ENCODE measurements at regions not wholly inside any gene's neighbourhood (a gene's known extent, or its start where the extent isn't known, plus 50 kb on each side); places are given as distances from the start of the nearest gene placed in this dataset.

DNA sequence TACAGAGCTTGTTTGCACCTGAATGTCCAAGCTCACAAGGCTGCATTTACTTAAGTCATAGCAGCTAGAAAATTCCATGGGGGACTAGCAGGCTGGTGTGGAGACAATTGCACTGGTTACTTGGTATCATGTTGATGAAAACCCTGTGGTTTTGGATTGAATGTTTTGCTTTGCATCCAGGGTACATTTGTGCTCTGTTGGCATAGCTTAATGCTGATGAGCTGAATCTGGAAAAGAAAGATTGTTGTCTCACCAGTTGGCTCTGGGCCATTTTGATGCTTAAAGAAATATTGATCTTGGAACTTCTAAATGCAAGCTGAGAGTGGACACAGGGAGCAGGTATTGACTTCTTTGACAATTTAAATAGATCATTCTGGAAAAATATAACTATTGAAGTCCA lies 122.5 kb upstream of the MBL2 start:
- Histone ChIP-seq H3K36me3 (ENCODE audit: insufficient read depth) (no peaks in the 10 kb centered on the region), H3K79me2 (ENCODE audit: insufficient read depth, low read depth) (no peaks in the 10 kb centered on the region), H3K27me3 (ENCODE audit: insufficient read depth, low read depth) (no peaks in the 10 kb centered on the region), H3K4me3 (IDR thresholded peaks at IDR 0.05; ENCODE audit: insufficient read depth, low read depth, low read length) (no peak overlapping the region), H3K9ac (no peak overlapping the region), H2AFZ (ENCODE audit: low read depth) (no peak overlapping the region), H3K4me2 (no peak overlapping the region), H3K27ac (no peak overlapping the region), H4K20me1 (ENCODE audit: insufficient read depth) (no peaks in the 10 kb centered on the region), H3K4me1 (ENCODE audit: low read depth, poor library complexity, severe bottlenecking) (peaks cover 7% of the 10 kb centered on the region)
- TF ChIP-seq, protein P1, sequence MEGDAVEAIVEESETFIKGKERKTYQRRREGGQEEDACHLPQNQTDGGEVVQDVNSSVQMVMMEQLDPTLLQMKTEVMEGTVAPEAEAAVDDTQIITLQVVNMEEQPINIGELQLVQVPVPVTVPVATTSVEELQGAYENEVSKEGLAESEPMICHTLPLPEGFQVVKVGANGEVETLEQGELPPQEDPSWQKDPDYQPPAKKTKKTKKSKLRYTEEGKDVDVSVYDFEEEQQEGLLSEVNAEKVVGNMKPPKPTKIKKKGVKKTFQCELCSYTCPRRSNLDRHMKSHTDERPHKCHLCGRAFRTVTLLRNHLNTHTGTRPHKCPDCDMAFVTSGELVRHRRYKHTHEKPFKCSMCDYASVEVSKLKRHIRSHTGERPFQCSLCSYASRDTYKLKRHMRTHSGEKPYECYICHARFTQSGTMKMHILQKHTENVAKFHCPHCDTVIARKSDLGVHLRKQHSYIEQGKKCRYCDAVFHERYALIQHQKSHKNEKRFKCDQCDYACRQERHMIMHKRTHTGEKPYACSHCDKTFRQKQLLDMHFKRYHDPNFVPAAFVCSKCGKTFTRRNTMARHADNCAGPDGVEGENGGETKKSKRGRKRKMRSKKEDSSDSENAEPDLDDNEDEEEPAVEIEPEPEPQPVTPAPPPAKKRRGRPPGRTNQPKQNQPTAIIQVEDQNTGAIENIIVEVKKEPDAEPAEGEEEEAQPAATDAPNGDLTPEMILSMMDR (conservative IDR thresholded peaks at IDR 0.05; ENCODE audit: low read depth, low read length) = no peak

DNA sequence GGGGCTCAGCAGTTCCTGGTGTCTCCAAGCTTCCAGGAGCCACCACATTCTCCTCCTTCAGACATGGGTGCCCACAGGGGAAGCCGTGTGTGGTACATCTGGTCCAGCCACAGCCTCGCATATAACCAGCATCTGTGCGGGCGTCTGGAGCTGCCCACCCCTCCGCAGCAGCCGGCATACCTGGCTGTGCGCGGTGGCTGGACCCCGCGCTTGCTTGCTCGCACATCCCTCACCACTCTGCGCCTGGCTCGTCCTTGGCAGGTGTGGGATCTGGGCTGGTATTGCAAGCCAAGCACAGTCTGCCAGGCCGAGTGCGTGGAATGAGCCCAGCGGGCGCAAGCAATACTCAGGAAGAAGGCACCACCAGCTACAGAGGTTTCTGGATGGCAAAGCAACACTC lies 117.7 kb upstream of the MBL2 start:
- H3K27ac ChIP-seq = no peak overlapping the region
- TF ChIP-seq, protein P1 (conservative IDR thresholded peaks at IDR 0.05; ENCODE audit: low read depth, low read length) = no peak
- H2AFZ ChIP-seq (ENCODE audit: low read depth) = no peak overlapping the region
- H3K9ac ChIP-seq = no peak overlapping the region
- no peak overlapping the region for H3K4me3 ChIP-seq (IDR thresholded peaks at IDR 0.05; ENCODE audit: insufficient read depth, low read depth, low read length)
- H3K4me1 ChIP-seq (ENCODE audit: low read depth, poor library complexity, severe bottlenecking) = no peaks in the 10 kb centered on the region
- H3K36me3 ChIP-seq (ENCODE audit: insufficient read depth) = no peaks in the 10 kb centered on the region
- H4K20me1 ChIP-seq (ENCODE audit: insufficient read depth) = no peaks in the 10 kb centered on the region
- no peak overlapping the region for H3K4me2 ChIP-seq
- no peaks in the 10 kb centered on the region for H3K79me2 ChIP-seq (ENCODE audit: insufficient read depth, low read depth)
- no peaks in the 10 kb centered on the region for H3K27me3 ChIP-seq (ENCODE audit: insufficient read depth, low read depth)

DNA sequence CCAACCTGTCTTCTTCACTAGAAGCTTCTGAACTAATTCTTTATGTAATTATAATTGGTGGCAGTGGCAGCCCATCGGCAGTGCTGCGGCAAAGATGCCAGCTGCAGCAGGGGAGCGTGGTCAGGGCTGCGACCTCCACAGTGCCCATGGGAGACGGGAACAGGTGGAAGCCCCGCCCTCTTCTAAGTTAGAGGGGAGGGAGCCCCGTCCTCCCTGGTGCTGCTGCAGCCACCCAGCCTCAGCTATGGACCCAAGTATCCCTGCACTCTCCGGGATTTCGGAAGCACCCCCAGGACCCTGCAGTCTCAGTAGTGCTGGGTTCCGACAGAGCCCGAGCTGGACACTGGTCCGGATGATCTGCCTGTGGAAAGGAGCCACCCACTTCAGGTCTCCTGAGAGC lies 117.0 kb upstream of the MBL2 start:
- no peak overlapping the region for H3K4me3 ChIP-seq (IDR thresholded peaks at IDR 0.05; ENCODE audit: insufficient read depth, low read depth, low read length)
- TF ChIP-seq, protein P1 (conservative IDR thresholded peaks at IDR 0.05; ENCODE audit: low read depth, low read length) = no peak
- no peaks in the 10 kb centered on the region for H3K4me1 ChIP-seq (ENCODE audit: low read depth, poor library complexity, severe bottlenecking)
- H3K79me2 ChIP-seq (ENCODE audit: insufficient read depth, low read depth) = no peaks in the 10 kb centered on the region
- H3K27me3 ChIP-seq (ENCODE audit: insufficient read depth, low read depth) = no peaks in the 10 kb centered on the region
- no peak overlapping the region for H3K4me2 ChIP-seq
- no peaks in the 10 kb centered on the region for H3K36me3 ChIP-seq (ENCODE audit: insufficient read depth)
- H2AFZ ChIP-seq (ENCODE audit: low read depth) = no peak overlapping the region
- H3K27ac ChIP-seq = no peak overlapping the region
- no peaks in the 10 kb centered on the region for H4K20me1 ChIP-seq (ENCODE audit: insufficient read depth)
- no peak overlapping the region for H3K9ac ChIP-seq

DNA sequence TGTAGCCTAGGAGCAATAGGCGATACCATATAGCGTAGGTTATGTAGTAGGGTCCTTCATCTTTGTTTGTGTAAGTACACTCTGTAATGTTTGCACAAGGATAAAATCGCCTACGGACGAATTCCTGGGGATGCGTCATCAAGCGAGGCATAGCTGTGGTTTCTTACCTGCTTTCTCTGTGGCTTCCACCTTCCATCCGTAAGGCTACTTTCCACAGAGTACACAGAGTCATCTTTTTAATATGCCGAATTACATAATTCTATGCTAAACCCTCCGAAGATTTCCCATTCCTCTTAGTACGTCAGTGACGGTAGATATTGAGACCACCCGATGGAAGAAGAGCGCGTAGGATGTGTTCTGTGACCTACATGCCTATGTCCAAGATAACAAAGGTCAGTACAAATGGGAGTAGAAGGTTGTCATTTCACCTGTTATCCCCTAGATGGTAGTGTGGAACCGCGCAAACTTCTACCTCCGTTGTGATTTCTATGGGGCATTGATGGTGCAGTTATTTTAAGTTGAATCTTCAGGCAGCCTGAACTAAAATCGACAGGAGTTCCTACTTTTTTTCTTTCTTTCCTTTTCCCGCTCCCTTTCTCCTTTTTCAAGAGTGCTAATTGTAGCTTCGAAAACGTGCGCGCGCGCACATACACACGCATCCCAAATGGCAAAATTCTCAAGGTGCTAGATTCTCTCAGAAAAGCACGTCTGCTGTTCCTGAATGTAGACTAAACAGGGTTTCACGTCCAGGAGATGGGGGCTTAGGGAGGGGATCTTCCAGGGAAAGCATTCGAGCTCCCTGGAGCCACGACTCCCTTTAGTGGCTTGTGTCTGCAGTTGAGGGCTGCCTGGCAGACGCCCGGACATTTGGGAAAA lies 111.7 kb upstream of the MBL2 start:
- Histone ChIP-seq H3K4me3 (IDR thresholded peaks at IDR 0.05; ENCODE audit: insufficient read depth, low read depth, low read length) (no peak overlapping the region), H4K20me1 (ENCODE audit: insufficient read depth) (no peaks in the 10 kb centered on the region), H3K9ac (no peak overlapping the region), H3K36me3 (ENCODE audit: insufficient read depth) (no peaks in the 10 kb centered on the region), H2AFZ (ENCODE audit: low read depth) (no peak overlapping the region), H3K4me1 (ENCODE audit: low read depth, poor library complexity, severe bottlenecking) (no peaks in the 10 kb centered on the region), H3K27ac (no peak overlapping the region), H3K4me2 (no peak overlapping the region), H3K27me3 (ENCODE audit: insufficient read depth, low read depth) (no peaks in the 10 kb centered on the region), H3K79me2 (ENCODE audit: insufficient read depth, low read depth) (no peaks in the 10 kb centered on the region)
- TF ChIP-seq, protein P1 (conservative IDR thresholded peaks at IDR 0.05; ENCODE audit: low read depth, low read length) = peak; percentile 79

Data from KMS-11 (cell line).